Activated T-cell treated with anti-CD3 and anti-CD28 coated beads, Interleukin-2, amount 50 U/mL, for 4 hours (primary cell): ENCODE measurements at regions not wholly inside any gene's neighbourhood (a gene's known extent, or its start where the extent isn't known, plus 50 kb on each side); places are given as distances from the start of the nearest gene placed in this dataset.

Experiments used
- ATAC-seq, 2 donors: fragments of 200-7000 bp; cut with Tn5 transposase; one replicate each; pipeline ENCODE4 v1.10.0; 2021
- DNase-seq: peaks from one replicate; pipeline ENCODE4 v3.0.0-alpha.2; 2020
- H3K27me3 Mint-ChIP-seq: one replicate; pipeline ENCODE4 v1.8.0; 2021; ENCODE audit warnings: low read depth, mixed read lengths
- H3K36me3 Mint-ChIP-seq: one replicate; pipeline ENCODE4 v1.8.0; 2022; ENCODE audit warnings: mixed read lengths; ENCODE audit not compliant: insufficient read depth
- H3K4me1 Mint-ChIP-seq: one replicate; pipeline ENCODE4 v1.8.0; 2021; ENCODE audit warnings: low read depth, mixed read lengths
- H3K4me3 Mint-ChIP-seq: one replicate; pipeline ENCODE4 v1.8.0; 2021; ENCODE audit warnings: mild to moderate bottlenecking, moderate library complexity, mixed read lengths
- H3K9me3 Mint-ChIP-seq: one replicate; pipeline ENCODE4 v1.8.0; 2021; ENCODE audit warnings: mixed read lengths

DNA sequence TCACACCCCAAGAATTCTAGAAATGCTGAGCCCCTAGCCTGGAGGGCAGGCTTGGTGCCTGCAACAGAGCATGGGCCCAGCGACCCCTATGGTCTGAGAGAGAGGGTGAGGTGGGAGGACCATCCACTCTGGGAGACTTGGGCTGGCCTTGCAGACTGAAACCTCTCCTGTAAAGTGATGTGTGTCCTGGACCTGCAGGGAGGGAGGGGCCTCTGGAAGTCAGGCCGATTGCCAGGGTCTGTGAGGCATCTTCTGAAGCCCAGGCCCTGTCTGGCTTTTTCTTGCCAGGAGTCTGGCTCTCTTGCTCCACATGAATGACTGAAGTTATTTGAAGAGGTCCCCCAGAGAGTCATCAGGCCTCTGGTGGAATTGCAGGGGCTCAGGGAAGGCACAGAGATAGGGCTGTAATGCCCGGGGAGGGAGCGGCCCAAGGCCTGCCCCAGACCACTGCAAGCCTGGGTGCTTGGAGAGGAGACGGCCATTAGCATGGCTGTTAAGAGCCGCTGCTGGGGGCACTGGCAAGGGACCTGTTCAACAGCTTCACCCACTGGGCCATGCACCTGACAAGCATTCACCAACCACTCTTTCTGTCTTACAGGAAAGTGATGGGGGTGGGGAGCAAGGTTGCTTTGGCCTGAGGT, 56.0 kb upstream of the CHRNA7 start:
- Mint-ChIP-seq H3K9me3 (no peaks in the 10 kb centered on the region), H3K4me3 (no peak overlapping the region), H3K36me3 (no peaks in the 10 kb centered on the region), H3K4me1 (peaks cover 13% of the 10 kb centered on the region), H3K27me3 (peaks cover 29% of the 10 kb centered on the region)
- no peak for DNase-seq
- ATAC-seq: no peak

- Mint-ChIP-seq H3K27me3 (peaks cover 29% of the 10 kb centered on the region), H3K4me1 (peaks cover 13% of the 10 kb centered on the region), H3K9me3 (no peaks in the 10 kb centered on the region), H3K36me3 (no peaks in the 10 kb centered on the region), H3K4me3 (peak overlapping the region; percentile 33)
- ATAC-seq: peak; percentile 36 to 41
- no peak for DNase-seq
These were observed 55.2 kb upstream of the CHRNA7 start for GRCh38 chr15:31974855-31975829.

GRCh38 chr15:31975830-31976229, 54.5 kb upstream of the CHRNA7 start:
- ATAC-seq (peak in 1 of 2 donors; percentile 35), DNase-seq (no peak)
- no peak overlapping the region for H3K4me3 Mint-ChIP-seq

GRCh38 chr15:31977138-31977537, 53.2 kb upstream of the CHRNA7 start:
- H3K4me3 Mint-ChIP-seq: no peak overlapping the region
- H3K9me3 Mint-ChIP-seq: no peaks in the 10 kb centered on the region
- no peaks in the 10 kb centered on the region for H3K36me3 Mint-ChIP-seq
- ATAC-seq (no peak), DNase-seq (no peak)
- H3K27me3 Mint-ChIP-seq: peaks cover 29% of the 10 kb centered on the region
- H3K4me1 Mint-ChIP-seq: peaks cover 13% of the 10 kb centered on the region

More at GRCh38 chr15:31975830-31976229, 54.5 kb upstream of the CHRNA7 start:
- Mint-ChIP-seq H3K36me3 (no peaks in the 10 kb centered on the region), H3K27me3 (peaks cover 29% of the 10 kb centered on the region), H3K4me1 (peaks cover 13% of the 10 kb centered on the region), H3K9me3 (no peaks in the 10 kb centered on the region)

DNA sequence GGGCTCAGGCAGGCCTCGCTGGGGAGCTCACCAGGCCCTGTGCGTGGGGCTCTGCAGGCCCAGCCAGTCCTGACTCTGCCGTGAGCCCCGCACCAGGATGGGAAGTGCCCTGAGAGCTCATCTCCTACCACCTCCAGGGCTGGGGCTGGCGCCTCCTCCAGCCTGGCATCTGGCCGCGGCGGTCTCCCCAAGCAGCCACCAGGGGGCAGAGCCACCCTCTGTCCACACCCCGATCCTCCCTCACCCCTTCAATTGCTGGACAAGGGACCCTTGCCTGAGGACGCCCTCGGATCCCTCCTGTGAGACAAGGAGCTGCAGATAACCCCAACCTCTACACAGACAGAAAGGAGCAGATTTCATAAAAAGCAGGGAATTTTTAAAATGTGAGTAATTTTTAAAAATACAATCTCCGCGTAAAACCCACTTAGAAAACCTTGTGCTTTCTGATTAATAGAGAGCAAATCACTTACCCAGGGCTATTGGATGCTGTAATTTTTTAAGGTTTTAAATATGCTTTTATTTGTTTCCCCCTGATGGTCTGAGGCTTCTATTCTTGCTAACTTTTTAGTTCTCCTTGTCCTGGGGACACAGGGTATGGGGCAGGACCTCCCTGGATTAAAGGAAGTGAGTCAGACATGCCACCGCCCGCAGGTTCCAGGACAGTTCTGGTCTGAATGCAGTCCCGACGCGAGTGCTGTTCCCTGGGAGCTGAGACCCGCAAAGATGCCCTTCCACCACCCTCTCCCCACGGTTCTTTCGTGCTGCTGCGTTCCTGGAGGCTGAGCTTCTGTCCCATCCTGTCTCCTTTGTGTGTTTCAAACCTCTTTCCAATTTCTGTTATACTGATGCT, 52.3 kb upstream of the CHRNA7 start:
- DNase-seq: peak; percentile 45
- Mint-ChIP-seq H3K4me1 (peaks cover 13% of the 10 kb centered on the region), H3K36me3 (no peaks in the 10 kb centered on the region), H3K4me3 (no peak overlapping the region), H3K27me3 (peaks cover 29% of the 10 kb centered on the region), H3K9me3 (no peaks in the 10 kb centered on the region)
- peak; percentile 63 to 73 for ATAC-seq
